Keratinocyte (primary cell): ENCODE measurements at regions not wholly inside any gene's neighbourhood (a gene's known extent, or its start where the extent isn't known, plus 50 kb on each side); places are given as distances from the start of the nearest gene placed in this dataset.

ENCODE experiments used
- CTCF ChIP-seq, 3 experiments: IDR thresholded peaks in 1 of 3; conservative IDR thresholded peaks in 1 of 3; optimal IDR thresholded peaks in 1 of 3; 2 replicates in 2 of 3; 3 replicates in 1 of 3; pipeline versions ENCODE3 to v1.5.1; 2011; ENCODE audit warnings: low read length in 3 of 3, mild to moderate bottlenecking in 3 of 3, moderate library complexity in 2 of 3, control low read depth in 1 of 3, inconsistent platforms in 1 of 3; ENCODE audit not compliant: insufficient read depth in 2 of 3; ENCODE audit errors: extremely low read depth in 1 of 3
- EZH2 ChIP-seq: IDR thresholded peaks from one replicate; pipeline ENCODE4 v1.6.1; 2012; ENCODE audit warnings: inconsistent platforms, mild to moderate bottlenecking, low read length, moderate library complexity

- TF ChIP-seq EZH2 = no peak
- TF ChIP-seq CTCF (optimal IDR thresholded peaks at IDR 0.05 in 1 of 3, IDR thresholded peaks at IDR 0.05 in 1 of 3, conservative IDR thresholded peaks at IDR 0.05 in 1 of 3; ENCODE audit: extremely low read depth in 1 of 3, insufficient read depth in 2 of 3, low read length in 3 of 3) = no peak
Observed at GRCh38 chr2:187939180-187939579, 352.5 kb upstream of the GULP1 start.
